Keratinocyte (primary cell): ENCODE measurements at regions not wholly inside any gene's neighbourhood (a gene's known extent, or its start where the extent isn't known, plus 50 kb on each side); places are given as distances from the start of the nearest gene placed in this dataset.
"Not testable (repeated sequence)": the region's sequence is repeated elsewhere in the genome, so short reads cannot be mapped to it uniquely, and the experiment has no call there.

Experiments
- CTCF ChIP-seq, 3 experiments: IDR thresholded peaks in 1 of 3; conservative IDR thresholded peaks in 1 of 3; optimal IDR thresholded peaks in 1 of 3; 2 replicates in 2 of 3; 3 replicates in 1 of 3; pipeline versions ENCODE3 to v1.5.1; 2011; ENCODE audit warnings: low read length in 3 of 3, mild to moderate bottlenecking in 3 of 3, moderate library complexity in 2 of 3, control low read depth in 1 of 3, inconsistent platforms in 1 of 3; ENCODE audit not compliant: insufficient read depth in 2 of 3; ENCODE audit errors: extremely low read depth in 1 of 3
- EZH2 ChIP-seq: IDR thresholded peaks from one replicate; pipeline ENCODE4 v1.6.1; 2012; ENCODE audit warnings: inconsistent platforms, mild to moderate bottlenecking, low read length, moderate library complexity

GRCh38 chr1:187946661-187947060 lies 1117.9 kb downstream of the PLA2G4A start:
- TF ChIP-seq CTCF (optimal IDR thresholded peaks at IDR 0.05 in 1 of 3, IDR thresholded peaks at IDR 0.05 in 1 of 3, conservative IDR thresholded peaks at IDR 0.05 in 1 of 3; ENCODE audit: extremely low read depth in 1 of 3, insufficient read depth in 2 of 3, low read length in 3 of 3); EZH2: not testable (repeated sequence)
